T-helper 1 cell treated with Interleukin-12 subunit alpha and Interleukin-12 subunit beta and Interleukin-4 antibody, amounts not matched to agents 30 ng/mL and 1 ng/mL, for 36 hours (primary cell): ENCODE measurements at regions not wholly inside any gene's neighbourhood (a gene's known extent, or its start where the extent isn't known, plus 50 kb on each side); places are given as distances from the start of the nearest gene placed in this dataset.

ENCODE experiments used
- intact Hi-C: fragments of 100-400 bp; cut with micrococcal nuclease; formaldehyde crosslinking; loops from one replicate; pipeline ENCODE4 v1.15.1; 2024

- intact Hi-C loops = no loop called here
Observed at GRCh38 chr5:73339711-73340110, 108.9 kb downstream of the FOXD1 start.

GRCh38 chr5:73339051-73339575 lies 109.5 kb downstream of the FOXD1 start:
- intact Hi-C loops = no loop called here

GRCh38 chr5:73338256-73339050 lies 110.1 kb downstream of the FOXD1 start:
- intact Hi-C loops = no loop called here

GRCh38 chr5:73337586-73338255 lies 110.9 kb downstream of the FOXD1 start:
- intact Hi-C loops = no loop called here

GRCh38 chr5:73336366-73336765 lies 112.2 kb downstream of the FOXD1 start:
- intact Hi-C loops = no loop called here

- intact Hi-C loops = no loop called here
Observed at GRCh38 chr5:73333944-73334703, 114.5 kb downstream of the FOXD1 start.

- intact Hi-C loops = no loop called here
Observed at GRCh38 chr5:73330613-73331012, 118.0 kb downstream of the FOXD1 start.

GRCh38 chr5:73328640-73329039 lies 119.9 kb downstream of the FOXD1 start:
- intact Hi-C loops = no loop called here

GRCh38 chr5:73327908-73328455 lies 120.6 kb downstream of the FOXD1 start:
- intact Hi-C loops = no loop called here

- intact Hi-C loops = no loop called here
Observed at GRCh38 chr5:73325546-73325945, 123.0 kb downstream of the FOXD1 start.

- intact Hi-C loops = no loop called here
Observed at GRCh38 chr5:73323466-73323865, 125.1 kb downstream of the FOXD1 start.

GRCh38 chr5:73322437-73323076 lies 126.0 kb downstream of the FOXD1 start:
- intact Hi-C loops = no loop called here

- intact Hi-C loops = no loop called here
Observed at GRCh38 chr5:73321757-73322436, 126.7 kb downstream of the FOXD1 start.

GRCh38 chr5:73319036-73319435 lies 129.5 kb downstream of the FOXD1 start:
- intact Hi-C loops = no loop called here

- intact Hi-C loops = no loop called here
Observed at GRCh38 chr5:73318308-73318719, 130.3 kb downstream of the FOXD1 start.

GRCh38 chr5:73317523-73317922 lies 131.1 kb downstream of the FOXD1 start:
- intact Hi-C loops = no loop called here

GRCh38 chr5:73314395-73315257 lies 134.0 kb downstream of the FOXD1 start:
- intact Hi-C loops = no loop called here

- intact Hi-C loops = no loop called here
Observed at GRCh38 chr5:73312872-73313510, 135.6 kb downstream of the FOXD1 start.
